ENCODE measurements at regions not wholly inside any gene's neighbourhood (a gene's known extent, or its start where the extent isn't known, plus 50 kb on each side); places are given as distances from the start of the nearest gene placed in this dataset.

GRCh38 chr4:84243685-84244084 lies 255.4 kb downstream of the NKX6-1 start:
- no TSS peak for BruUV-seq (replicated peaks)
- ChIA-PET POLR2A (no interaction called here), CTCF (no interaction called here)
- Histone ChIP-seq H3K4me1 (ENCODE audit: control insufficient read depth, extremely low read depth, insufficient read depth, low read length) (no peaks in the 10 kb centered on the region), H3K4me2 (ENCODE audit: insufficient read depth, low read length) (no peak overlapping the region), H3K79me2 (ENCODE audit: control insufficient read depth, insufficient read depth, low read length) (no peaks in the 10 kb centered on the region), H3K9me3 (replicated peaks; ENCODE audit: control insufficient read depth, insufficient read depth, low read length) (no peaks in the 10 kb centered on the region), H3K27me3 (ENCODE audit: control insufficient read depth in 2 of 2, insufficient read depth in 2 of 2, low read length in 2 of 2) (no peaks in the 10 kb centered on the region), H3K27ac (ENCODE audit: insufficient read depth, low read depth, low read length) (no peak overlapping the region), H2AFZ (ENCODE audit: low read depth, low read length) (no peak overlapping the region), H4K20me1 (replicated peaks; ENCODE audit: control insufficient read depth, extremely low read depth, insufficient read depth, low read length) (no peaks in the 10 kb centered on the region), H3K4me3 (replicated peaks in 1 of 3; ENCODE audit: insufficient read depth in 1 of 3, low read depth in 1 of 3, low read length in 3 of 3) (no peak overlapping the region), H3K9me1 (replicated peaks; ENCODE audit: control insufficient read depth, extremely low read depth, insufficient read depth, low read length) (no peaks in the 10 kb centered on the region), H3K36me3 (ENCODE audit: control insufficient read depth in 2 of 2, extremely low read depth in 1 of 2, insufficient read depth in 2 of 2, low read length in 2 of 2) (no peaks in the 10 kb centered on the region), H3K9ac (replicated peaks; ENCODE audit: extremely low read depth, insufficient read depth, low read length) (no peak overlapping the region)
- intact Hi-C loops (cut with micrococcal nuclease) (no loop called here), dilution Hi-C loops (cut with MboI; ENCODE audit: extremely low pct_ligation_motif_present, low sequenced_read_pairs) (no loop called here)
- TF ChIP-seq POLR2AphosphoS5 (IDR thresholded peaks at IDR 0.05; ENCODE audit: insufficient read depth, low read depth, low read length): no peak
- no peak for TF ChIP-seq FOS (IDR thresholded peaks at IDR 0.05; ENCODE audit: borderline replicate concordance, insufficient read depth, low read length)
- TF ChIP-seq MYC (IDR thresholded peaks at IDR 0.05; ENCODE audit: low read depth, low read length): no peak
- no peak for TF ChIP-seq GATA2 (IDR thresholded peaks at IDR 0.05; ENCODE audit: insufficient read depth, insufficient read length, low read depth, low read length)
- TF ChIP-seq POLR2A (IDR thresholded peaks at IDR 0.05; ENCODE audit: low read depth, low read length): no peak
- TF ChIP-seq EZH2 (IDR thresholded peaks at IDR 0.05; ENCODE audit: borderline replicate concordance, low read depth, low read length, severe bottlenecking): no peak
- no peak for TF ChIP-seq MAX (IDR thresholded peaks at IDR 0.05; ENCODE audit: insufficient read depth, insufficient read length)
- no peak for TF ChIP-seq CTCF (IDR thresholded peaks at IDR 0.05; ENCODE audit: extremely low read depth in 1 of 2, insufficient read depth in 1 of 2, low read depth in 1 of 2, low read length in 2 of 2)
- no peak for TF ChIP-seq JUN (IDR thresholded peaks at IDR 0.05; ENCODE audit: borderline replicate concordance, insufficient read depth, insufficient read length, low read depth)
- no peak for DNase-seq (ENCODE audit: low read depth, low spot score)
- no peak for FAIRE-seq
